ENCODE measurements at regions not wholly inside any gene's neighbourhood (a gene's known extent, or its start where the extent isn't known, plus 50 kb on each side); places are given as distances from the start of the nearest gene placed in this dataset.
"Not testable (repeated sequence)": the region's sequence is repeated elsewhere in the genome, so short reads cannot be mapped to it uniquely, and the experiment has no call there.

DNA sequence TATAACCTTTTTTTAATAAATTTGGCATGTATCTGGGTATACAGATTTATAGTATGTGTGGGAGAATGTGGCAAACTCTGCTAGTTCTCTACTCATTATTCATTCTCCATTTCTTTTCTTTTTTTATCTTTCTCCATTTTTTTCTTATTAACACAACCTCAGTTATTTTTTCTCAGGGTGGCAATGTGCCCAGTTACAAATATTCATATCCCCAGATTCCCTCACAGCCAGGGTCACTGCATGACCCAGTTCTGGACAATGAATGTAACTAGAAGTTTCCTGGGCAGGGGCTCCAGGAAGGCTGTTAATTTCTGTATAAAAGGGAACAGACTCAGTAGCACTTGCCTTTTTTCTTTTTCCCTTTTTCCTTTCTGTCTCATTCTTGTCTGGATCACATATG, 95.6 kb downstream of the VCPKMT start:
- DNase-seq: no peak

DNA sequence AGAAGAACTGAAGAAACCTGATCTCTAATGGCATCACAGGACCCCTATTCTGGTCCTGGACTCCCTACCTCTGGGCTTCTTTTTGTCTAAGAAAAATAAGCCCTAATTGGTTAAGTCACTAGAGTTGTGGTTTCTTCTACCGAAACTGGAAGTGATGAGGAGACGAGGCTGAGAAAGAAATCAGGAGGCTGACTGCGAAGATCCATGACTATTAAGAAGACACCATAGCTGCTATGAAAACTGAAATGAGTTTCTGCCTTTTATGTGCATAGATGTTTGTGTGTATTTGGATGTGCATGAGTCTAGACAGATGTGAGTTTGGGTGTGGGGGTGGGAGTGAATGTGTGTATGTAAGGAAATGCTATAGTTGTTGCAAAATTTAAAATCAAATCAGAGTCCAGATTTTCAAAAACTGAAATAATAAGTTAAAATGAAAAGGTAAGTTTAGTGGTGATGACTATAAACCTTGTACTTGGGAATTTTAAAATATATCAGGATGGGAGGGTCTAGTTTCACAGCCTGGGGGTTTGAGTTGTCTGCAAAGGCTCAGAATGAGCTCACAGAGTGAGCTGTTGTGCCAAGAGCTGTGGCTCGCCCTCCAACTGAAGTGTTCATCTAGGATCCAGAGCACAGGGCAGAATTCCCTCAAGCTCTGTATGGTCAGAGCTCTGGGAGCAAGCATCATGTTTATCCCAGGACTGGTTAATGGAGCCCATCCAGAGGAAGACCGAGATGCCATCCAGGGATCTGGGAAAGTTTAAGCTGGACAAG, 94.9 kb downstream of the VCPKMT start:
- no peak for DNase-seq

DNA sequence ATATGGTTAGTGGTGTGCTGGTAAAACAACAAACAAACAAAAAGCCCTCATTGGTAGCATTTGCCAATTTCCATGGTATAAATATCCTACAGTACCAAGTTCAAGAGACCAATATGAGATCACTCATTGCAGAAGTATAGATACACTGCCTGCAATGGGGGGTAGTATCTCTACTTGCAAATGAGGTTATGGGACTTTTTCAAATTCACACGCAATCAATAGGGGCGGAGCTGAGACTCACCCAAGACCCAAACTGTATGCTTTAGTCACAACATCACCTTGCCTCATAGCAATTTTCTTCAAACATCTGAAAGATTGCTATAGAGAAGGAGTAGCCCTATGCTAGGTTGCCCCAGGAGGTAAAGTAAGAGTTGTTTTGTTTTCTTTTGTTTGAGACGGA, 93.7 kb downstream of the VCPKMT start:
- no peak for DNase-seq

DNA sequence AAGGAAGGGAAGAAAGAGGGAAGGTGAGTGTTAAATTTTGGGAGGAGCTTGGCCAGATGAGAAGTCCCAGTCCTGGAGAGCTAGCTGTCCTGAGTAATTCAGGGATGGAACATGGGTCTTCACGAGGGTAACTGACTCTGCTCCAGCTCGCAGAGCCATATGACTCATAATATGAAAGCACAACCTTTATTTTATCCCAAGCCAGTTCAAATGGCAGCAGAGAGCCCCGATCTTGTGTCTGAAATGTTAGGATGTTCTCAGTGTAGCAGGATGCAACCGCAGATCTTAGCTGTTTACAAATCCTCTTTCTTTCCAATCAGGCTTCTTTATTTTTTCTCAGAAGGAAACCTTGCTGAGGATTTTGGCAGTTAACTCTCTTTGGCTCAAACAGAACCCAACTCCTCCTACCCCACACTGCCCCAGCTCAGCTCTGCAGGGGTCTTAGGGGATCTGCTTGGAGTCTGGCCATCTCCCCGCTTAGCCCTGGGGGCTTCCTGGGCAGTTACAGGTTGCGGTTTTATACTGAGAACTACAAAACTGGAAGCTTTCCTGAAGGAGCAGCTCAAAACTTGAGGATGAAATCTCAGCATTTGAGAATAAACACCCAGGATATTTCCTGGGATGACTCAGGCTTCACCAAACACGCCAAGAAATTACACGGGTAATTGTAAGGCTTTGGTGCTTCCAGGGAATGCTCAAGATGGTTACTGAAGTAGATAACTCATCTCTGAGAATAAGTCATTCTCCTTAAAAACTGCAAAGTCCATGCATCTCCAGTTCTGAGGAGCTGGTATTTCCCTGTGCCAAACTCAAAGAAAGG, 92.5 kb downstream of the VCPKMT start:
- no peak for DNase-seq

DNA sequence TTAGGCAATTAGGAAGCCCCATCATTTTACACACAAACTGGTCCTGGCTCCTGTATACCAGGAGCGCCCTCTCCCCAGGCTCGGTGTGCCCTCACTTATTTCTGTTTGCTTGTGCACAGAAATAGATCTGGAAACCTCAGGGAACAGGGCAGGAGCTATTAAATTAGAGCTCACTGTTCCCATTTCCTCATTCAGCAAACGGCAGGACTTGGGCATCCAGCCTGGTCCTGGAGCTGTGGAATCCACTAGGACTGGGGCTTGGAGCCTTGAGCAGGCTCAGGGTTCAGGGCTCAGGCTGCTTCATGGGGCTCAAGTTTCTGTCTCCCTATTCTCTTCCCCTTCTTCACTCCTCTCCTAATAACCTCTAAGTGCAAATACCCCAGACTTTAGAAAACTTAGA, 91.3 kb downstream of the VCPKMT start:
- no peak for DNase-seq

DNA sequence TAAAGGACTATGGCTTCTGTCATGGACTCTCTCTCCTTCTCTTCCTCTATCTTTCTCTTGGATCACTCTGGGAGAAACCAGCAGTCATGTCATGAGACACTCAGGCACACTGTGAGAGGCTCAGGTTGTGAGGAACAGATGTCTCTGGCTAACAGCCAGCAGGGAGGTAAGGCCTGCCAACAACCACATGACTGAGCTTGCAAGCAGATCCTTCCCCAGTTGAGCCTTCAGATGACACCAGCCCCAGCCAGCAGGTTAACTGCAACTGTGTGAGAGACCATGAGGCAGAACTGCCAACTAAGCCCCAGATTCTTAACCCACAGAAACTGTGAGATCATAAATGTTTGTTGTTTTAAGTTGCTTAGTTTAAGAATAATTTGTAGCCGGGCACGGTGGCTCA, 90.6 kb downstream of the VCPKMT start:
- peak; percentile 27 for DNase-seq

DNA sequence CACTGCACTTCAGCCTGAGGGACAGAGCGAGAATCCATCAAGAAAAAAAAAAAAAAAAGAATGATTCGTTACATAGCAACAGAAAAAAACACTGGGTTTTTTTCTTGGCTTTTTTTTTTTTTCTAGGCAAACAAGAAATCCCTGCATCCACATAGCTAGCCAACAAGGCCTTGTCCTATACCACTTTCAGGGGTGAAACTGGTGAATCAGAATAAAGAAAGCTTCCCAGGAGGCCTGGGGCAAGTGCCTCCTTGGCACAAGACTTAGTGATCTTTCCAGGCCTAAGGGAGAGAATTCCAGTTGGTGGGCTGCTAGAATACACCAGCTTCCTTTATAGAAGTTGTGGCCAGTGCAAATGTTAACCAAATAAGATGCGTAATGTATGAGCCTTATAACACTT, 90.0 kb downstream of the VCPKMT start:
- DNase-seq: no peak

DNA sequence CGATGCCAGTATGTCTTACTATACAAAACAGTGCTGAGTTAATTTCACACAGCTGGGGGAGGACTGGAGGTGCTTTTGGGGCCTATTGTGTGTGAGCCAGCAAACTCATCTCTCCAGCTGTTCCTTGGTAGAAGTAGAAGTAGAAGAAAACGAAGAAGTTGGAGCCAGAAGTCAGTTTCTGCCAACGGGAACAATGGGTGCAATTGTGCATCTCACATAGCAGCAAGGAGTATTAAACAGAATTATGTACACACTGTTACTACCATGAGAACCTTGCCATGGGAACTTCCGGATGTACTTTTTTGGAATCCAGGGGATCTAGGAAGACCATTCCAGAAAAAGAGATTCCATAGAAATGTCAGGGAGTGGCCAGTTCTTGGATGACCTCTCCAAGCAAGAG, 88.6 kb downstream of the VCPKMT start:
- no peak for DNase-seq

DNA sequence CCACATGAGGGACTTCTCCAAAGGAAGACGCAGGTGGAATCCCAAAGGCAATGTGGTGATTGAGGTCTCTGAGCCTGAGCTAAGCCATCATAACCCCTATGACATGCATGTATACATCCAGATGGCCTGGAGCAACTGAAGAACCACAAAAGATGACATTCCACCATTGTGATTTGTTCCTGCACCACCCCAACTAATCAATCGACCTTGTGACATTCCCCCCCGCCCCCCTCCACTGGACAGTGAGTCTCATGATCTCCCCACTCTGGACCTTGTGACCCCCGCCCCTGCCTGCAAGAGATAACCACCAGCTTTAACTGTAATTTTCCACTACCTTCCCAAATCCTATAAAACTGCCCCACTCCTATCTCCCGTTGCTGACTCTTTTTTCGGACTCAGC, 87.9 kb downstream of the VCPKMT start:
- DNase-seq: no peak

DNA sequence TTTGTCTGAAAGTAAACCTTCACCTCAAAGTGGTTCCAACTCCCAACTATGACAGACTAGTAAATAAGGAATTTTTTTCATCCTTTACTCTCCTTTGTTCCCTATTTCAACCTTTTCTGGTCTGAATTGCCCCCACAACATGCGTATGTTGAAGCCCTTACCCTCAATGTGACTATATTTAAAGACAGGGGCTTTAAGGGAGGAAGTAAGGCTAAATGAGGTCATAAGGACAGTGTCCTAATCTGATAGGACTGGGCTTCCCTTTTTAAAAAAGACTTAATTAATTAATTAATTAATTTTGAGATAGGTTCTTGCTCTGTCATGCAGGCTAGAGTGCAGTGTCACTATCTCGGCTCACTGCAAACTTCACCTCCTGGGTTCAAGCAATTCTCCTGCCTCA, 86.3 kb downstream of the VCPKMT start:
- no peak for DNase-seq

DNA sequence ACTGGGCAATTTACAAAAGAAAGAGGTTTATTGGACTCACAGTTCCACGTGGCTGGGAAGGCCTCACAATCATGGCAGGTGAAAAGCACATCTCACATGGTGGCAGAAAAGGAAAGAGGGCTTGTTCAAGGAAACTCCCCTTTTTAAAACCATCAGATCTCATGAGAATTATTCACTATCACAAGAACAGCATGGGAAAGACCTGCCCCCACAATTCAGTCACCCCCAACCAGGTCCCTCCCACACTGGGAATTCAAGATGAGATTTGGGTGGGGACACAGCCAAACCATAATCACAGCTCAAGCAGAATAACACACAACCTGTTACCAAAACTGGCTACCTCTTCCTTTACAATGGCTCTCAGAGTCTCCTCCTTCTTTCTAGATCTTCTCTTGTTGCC, 85.5 kb downstream of the VCPKMT start:
- DNase-seq: not testable (repeated sequence)

DNA sequence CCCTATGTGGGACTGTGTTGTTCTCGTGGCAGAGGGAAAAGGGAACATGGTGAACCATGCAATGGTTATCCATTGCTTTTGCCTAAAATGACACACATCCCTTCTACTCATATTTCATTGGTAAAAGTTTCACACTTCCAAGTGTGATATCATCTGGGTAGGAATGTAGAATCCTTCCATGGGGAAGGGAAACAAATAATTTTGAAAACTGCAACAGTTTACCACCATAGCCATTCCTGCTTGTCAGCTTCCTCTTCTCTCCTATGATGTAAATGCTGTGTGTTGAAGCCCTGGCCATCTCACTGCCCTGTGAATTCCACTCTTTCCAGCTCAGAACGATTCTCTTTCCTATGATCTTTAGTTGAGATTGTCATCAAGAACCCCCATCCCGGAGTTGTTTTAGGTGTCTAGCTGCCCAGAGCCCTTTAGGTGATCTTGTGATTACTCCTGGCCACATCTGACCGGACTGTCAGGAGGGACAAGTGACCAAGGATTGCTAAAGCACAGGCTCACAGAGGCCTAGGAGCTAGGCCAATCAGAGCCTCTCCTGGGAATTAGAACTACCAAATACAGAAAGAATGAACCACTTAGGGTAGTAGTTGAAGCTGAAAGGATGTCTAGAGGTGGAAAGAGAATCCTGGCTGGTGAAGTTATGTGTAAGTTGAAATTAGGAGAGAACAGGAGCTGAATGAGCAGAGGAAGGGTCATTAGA, 84.6 kb downstream of the VCPKMT start:
- no peak for DNase-seq

DNA sequence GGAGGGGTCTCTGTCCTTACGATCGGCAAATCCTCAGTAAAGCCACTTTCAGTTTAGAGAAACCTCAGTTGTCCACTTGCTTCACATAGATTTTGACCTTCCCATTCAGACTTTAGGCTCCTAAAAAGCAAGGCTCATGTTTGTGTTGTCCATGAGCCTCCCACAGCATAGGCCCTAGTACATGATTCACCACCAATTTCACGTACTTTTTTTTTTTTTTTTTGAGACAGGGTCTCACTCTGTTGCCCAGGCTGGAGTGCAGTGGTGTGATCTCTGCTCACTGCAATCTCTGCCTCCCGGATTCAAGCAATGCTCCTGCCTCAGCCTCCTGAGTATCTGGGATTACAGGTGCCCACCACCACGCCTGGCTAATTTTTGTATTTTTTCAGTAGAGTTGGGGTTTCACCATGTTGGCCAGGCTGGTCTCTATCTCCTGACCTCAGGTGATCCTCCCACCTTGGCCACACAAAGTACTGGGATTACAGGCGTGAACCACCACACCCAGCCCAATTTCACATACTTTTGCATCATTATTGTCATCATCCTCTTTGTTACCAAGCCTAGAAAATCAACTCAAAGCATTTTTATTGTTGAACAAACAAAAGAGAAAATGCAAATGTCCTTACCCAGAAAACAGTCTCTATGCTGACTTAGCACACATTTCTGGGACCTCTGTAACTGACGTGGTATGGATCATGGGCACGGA, 83.8 kb downstream of the VCPKMT start:
- not testable (repeated sequence) for DNase-seq

DNA sequence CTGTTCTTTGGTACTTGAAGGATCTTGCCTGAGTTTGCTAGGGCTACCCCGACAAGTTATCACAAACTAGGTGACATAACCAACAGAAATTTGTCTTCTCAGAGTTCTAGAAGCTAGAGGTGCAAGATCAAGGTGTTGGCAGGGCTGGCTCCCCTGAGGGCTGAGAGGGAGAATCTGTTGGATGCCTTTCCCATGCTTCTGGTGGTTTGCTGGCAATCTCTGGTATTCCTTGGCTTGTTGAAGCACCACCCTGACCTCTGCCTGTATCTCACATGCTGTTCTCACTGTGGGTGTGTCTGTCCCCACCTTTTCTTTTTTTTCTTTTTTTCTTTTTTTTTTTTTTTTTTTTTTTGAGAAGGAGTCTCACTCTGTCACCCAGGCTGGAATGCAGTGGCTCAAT, 81.2 kb downstream of the VCPKMT start:
- no peak for DNase-seq

DNA sequence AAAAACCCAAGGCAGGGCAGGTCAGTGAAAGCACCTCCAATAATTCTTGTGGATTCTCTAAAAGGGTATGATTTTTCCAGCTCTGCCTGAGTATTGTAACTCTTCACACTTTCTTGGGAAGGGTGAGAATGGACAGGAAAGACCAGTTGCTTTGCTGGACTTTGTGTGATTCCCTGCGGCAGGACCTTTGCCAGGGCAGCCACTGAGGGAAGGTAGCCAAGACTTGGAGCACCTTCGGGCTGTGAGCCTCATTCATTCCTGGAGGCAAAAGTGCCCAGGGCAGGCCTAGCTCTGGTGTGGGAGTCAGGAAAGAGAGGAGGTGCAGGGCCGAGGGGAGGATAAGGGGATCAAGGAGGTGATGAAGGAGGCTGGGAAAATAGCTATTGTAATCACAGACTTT, 80.2 kb downstream of the VCPKMT start:
- no peak for DNase-seq

DNA sequence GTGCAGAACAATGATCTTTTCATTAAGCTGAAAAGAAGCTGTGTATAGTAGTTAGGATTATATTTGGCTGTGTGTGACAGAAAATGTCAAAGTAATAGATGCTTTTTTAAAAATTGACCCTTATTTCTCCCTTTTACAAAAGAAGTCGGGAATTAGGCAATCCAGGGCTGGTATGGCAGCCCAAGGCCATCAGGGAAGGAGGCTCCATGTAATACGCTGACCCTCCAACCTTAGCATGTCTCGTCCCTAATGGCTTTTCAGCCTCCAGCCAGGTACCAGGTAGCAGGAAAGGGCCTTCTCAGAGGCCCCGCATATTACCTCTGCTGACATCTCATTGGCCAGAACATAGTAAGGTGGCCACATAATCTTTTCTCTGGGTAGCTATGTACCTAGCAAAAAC, 79.7 kb downstream of the VCPKMT start:
- no peak for DNase-seq

DNA sequence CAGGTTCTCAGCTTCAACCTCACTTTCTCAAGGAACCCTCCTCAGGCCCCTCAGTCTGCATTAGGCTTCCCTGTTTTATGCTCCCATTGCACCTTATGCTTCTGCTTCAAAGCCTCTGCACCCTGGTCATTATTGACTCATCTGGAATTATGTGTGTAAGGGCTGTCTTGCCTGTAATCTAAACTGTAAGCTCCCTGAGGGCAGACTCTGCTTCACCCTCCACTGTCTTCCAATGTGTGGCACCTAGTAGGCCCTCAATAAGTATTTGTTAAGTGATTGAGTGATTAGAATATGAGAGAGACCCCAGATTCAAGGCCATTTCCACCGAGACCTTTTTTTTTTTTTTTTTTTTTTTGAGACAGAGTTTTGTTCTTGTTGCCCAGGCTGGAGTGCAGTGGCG, 79.1 kb downstream of the VCPKMT start:
- no peak for DNase-seq

DNA sequence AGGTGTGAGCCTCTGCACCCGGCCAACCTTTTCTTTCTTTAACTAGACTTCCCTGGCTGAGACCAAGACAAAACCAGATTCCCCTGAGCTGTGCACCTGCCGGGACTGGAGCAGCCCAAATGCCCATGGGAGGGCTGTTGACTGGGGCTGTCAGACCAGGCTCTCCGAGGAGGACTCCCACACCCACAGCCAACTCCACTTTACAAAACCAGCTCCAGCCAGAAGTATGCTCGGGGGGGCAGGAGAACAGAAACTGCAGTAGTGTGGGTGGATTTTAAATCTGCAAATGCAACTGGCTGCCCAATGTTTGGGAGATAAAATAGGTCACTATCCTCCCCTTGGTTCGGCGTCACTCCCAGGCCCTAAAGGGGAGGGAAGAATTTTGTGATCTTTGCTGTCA, 78.5 kb downstream of the VCPKMT start:
- no peak for DNase-seq

DNA sequence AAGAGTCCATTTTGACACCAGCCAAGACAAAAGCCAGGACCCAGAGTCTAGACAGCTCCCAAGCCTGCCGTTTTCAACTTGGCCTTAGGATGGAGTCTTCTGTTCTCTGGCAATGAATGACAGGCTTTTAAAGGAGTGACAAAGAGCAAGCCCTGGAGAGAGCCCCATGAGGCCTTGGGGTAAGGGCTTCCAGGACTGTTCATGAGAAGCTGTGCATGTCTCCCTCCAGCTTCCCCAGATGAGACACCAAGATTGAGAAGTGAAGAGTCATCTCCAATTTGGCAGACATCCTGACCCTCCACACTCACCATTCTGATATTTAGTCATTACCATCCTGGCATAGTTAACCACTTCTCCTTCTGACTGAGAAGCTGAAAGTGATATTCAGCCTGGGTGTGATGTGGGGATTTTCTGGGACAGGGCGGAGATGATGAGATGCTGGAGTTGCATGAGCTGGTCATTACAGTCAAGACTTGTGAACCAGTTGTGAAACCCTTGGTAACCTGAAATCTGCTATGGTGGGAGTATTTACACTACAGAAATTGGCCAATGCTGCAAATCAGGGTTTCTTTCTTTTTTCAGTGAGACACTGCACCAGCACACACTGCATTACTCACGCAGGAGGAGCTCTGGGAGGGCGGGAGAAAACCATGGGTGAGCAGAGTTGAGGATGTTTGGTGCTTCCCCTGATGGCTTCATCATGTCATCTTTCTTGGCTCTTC, 77.8 kb downstream of the VCPKMT start:
- DNase-seq: no peak

DNA sequence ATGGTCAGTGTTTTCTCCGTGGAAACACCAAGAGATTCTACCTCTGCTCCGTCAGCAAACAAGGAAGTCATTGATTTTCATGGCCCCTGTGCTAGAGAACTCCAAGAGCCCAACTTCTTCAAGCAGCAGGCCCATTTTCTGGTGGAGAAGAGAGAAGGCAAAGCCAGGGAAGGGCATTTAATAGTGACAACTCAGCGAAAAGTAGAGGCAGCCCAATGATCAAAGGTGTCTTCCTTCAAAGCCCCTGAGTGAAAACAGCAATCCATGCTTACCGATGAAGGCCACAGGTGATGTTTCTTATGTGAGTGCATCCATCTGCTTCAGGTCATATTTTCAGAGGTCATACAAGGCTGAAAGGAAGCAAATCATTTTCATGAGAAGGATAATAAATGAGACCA, 77.3 kb downstream of the VCPKMT start:
- DNase-seq: no peak

DNA sequence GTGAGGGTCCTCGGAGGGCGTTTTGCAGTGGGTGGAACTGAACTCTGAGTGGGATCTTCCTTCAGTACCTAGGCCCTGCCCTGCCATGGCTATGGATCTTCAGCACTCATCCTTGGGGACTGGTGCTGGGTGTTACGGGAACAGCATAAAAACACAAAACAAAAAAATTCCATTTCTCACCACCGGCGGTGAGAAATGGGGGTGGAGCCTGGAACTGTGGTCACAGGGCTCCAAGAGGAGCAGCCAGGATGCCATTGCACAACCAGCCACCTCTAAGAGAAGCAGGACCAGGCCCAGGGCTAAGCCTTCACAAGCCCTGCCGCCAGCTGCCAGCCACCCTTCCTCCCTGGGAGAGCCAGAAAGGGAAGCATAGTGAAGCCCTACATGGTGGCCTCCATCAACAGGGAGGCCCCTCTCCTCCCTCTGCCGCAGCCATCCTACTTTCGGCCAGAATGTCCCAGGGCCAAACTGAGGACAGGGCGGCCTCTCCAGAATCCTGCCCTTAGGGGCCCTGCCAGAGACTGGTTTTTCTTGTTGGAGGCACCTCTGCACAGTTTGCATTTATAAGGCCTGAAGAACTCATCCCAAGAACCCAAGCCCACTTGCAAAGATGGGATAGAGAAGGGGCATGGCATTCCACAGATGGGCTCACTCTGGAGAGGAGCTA, 76.5 kb downstream of the VCPKMT start:
- DNase-seq: no peak

DNA sequence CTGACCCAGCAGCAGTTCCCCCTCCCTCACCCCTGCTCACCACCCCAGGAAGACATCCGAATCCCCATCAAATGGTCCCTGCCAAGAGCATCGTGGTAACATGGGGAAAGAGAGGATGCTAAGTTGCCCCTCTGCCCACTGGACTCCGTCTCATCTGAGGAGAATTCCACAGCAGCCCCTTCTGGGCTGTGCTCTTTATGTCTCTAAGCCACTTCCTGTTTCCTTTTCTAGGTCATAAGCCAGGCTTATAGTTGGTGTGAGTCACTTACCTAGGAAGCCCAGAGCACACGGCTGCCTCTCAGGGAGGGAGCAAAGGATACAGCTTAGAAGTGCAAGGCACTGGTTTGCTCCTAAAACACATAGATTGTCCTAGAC, 76.0 kb downstream of the VCPKMT start:
- DNase-seq: no peak
